HL-60 (cell line): ENCODE measurements at regions not wholly inside any gene's neighbourhood (a gene's known extent, or its start where the extent isn't known, plus 50 kb on each side); places are given as distances from the start of the nearest gene placed in this dataset.

Experiments used
- DNase-seq, 2 experiments: peaks; one replicate each; pipeline ENCODE4 v3.0.0-alpha.2; 2010 to 2020; ENCODE audit warnings: low read depth in 1 of 2, low spot score in 1 of 2
- H3K27ac ChIP-seq: fragments of 250-450 bp; sonication (Bioruptor Pico); replicated peaks from 2 replicates; pipeline ENCODE4 v1.5.1; 2020; ENCODE audit warnings: mild to moderate bottlenecking, moderate library complexity
- H3K27me3 ChIP-seq: fragments of 250-450 bp; sonication (Bioruptor Pico); 2 replicates; pipeline ENCODE4 v1.5.1; 2021; ENCODE audit warnings: mild to moderate bottlenecking, moderate library complexity; ENCODE audit not compliant: insufficient read depth, poor library complexity, severe bottlenecking
- H3K4me3 ChIP-seq: replicated peaks from 2 replicates; pipeline ENCODE4 v1.5.1; 2011; ENCODE audit warnings: mild to moderate bottlenecking, control low read depth, low read length; ENCODE audit not compliant: insufficient read depth
- CTCF ChIP-seq: IDR thresholded peaks from one replicate; pipeline ENCODE4 v1.5.1; 2011; ENCODE audit warnings: low read length, control low read depth, inconsistent platforms; ENCODE audit not compliant: insufficient read depth
- GABPA ChIP-seq: IDR thresholded peaks from 2 replicates; pipeline ENCODE4 v1.6.1; 2012; ENCODE audit warnings: low read depth
- POLR2AphosphoS5 ChIP-seq: IDR thresholded peaks from 2 replicates; pipeline ENCODE4 v1.6.1; 2012; ENCODE audit warnings: low read depth
- REST ChIP-seq: IDR thresholded peaks from 2 replicates; pipeline ENCODE4 v1.6.1; 2012; ENCODE audit warnings: low read depth; ENCODE audit not compliant: insufficient replicate concordance
- SPI1 ChIP-seq: IDR thresholded peaks from 2 replicates; pipeline ENCODE4 v1.6.1; 2012; ENCODE audit warnings: low read depth, mild to moderate bottlenecking, borderline replicate concordance

GRCh38 chr14:38592764-38593442 lies 337.0 kb upstream of the CLEC14A start:
- no peaks in the 10 kb centered on the region for H3K27me3 ChIP-seq
- TF ChIP-seq SPI1 = no peak
- no peak for TF ChIP-seq CTCF
- TF ChIP-seq POLR2AphosphoS5 = no peak
- no peak for TF ChIP-seq GABPA
- no peak for TF ChIP-seq REST
- no peak overlapping the region for H3K4me3 ChIP-seq
- no peak for DNase-seq
- H3K27ac ChIP-seq = no peak overlapping the region

GRCh38 chr14:38589747-38590350 lies 334.0 kb upstream of the CLEC14A start:
- DNase-seq = no peak
- no peak for TF ChIP-seq GABPA
- no peak for TF ChIP-seq SPI1
- TF ChIP-seq POLR2AphosphoS5 = no peak
- TF ChIP-seq REST = no peak
- TF ChIP-seq CTCF = no peak
- Histone ChIP-seq H3K27me3 (no peaks in the 10 kb centered on the region), H3K4me3 (no peak overlapping the region), H3K27ac (no peak overlapping the region)

- H3K27me3 ChIP-seq = no peaks in the 10 kb centered on the region
- H3K27ac ChIP-seq = no peak overlapping the region
- DNase-seq = no peak
- no peak overlapping the region for H3K4me3 ChIP-seq
- TF ChIP-seq CTCF (no peak), GABPA (no peak), SPI1 (no peak), REST (no peak)
Measured at GRCh38 chr14:38583471-38583870, 327.6 kb upstream of the CLEC14A start.
